Lower leg skin (tissue), 3 donors: ENCODE measurements at regions not wholly inside any gene's neighbourhood (a gene's known extent, or its start where the extent isn't known, plus 50 kb on each side); places are given as distances from the start of the nearest gene placed in this dataset.

Source experiments
- POLR2A ChIP-seq, 2 donors: fragments of 450-650 bp; IDR thresholded peaks; one replicate each; pipeline ENCODE4 v1.6.1; 2016 to 2017; ENCODE audit warnings: antibody characterized with exemption in 2 of 2, mild to moderate bottlenecking in 1 of 2, moderate library complexity in 1 of 2
- TF ChIP-seq, protein P1 (sequence below), 3 donors: fragments of 450-650 bp; IDR thresholded peaks; one replicate each; pipeline ENCODE4 v1.5.1; 2016; ENCODE audit warnings: antibody characterized with exemption in 3 of 3, mild to moderate bottlenecking in 3 of 3, moderate library complexity in 2 of 3

DNA sequence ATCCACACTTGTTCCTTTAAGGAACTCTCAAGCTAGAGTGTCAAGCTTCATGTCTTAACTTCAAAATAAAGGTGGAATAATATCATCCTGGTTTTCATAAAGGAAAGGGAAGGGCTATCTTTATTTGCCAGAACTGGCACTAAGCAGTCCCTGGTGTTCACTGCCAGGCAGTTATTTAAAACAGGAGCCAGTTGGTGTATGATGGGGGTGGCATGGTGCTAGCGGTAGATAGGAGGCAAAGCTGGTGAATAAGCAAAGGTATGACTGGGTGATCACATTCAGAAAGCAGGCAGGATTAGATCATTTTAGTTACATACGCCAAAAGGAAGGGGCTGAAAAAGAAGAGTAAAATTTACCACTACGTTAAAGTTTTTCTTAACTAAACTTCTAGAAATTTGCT is 776.3 kb downstream of the BCL11A start:
- TF ChIP-seq, protein P1, sequence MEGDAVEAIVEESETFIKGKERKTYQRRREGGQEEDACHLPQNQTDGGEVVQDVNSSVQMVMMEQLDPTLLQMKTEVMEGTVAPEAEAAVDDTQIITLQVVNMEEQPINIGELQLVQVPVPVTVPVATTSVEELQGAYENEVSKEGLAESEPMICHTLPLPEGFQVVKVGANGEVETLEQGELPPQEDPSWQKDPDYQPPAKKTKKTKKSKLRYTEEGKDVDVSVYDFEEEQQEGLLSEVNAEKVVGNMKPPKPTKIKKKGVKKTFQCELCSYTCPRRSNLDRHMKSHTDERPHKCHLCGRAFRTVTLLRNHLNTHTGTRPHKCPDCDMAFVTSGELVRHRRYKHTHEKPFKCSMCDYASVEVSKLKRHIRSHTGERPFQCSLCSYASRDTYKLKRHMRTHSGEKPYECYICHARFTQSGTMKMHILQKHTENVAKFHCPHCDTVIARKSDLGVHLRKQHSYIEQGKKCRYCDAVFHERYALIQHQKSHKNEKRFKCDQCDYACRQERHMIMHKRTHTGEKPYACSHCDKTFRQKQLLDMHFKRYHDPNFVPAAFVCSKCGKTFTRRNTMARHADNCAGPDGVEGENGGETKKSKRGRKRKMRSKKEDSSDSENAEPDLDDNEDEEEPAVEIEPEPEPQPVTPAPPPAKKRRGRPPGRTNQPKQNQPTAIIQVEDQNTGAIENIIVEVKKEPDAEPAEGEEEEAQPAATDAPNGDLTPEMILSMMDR (IDR thresholded peaks at IDR 0.05), result no peak
- no peak for TF ChIP-seq POLR2A (IDR thresholded peaks at IDR 0.05)
